ENCODE measurements at regions not wholly inside any gene's neighbourhood (a gene's known extent, or its start where the extent isn't known, plus 50 kb on each side); places are given as distances from the start of the nearest gene placed in this dataset.

GRCh38 chr13:67859904-67860303, 629.8 kb upstream of the PCDH9 start:
- no peak for FAIRE-seq

GRCh38 chr13:67857581-67858310, 627.6 kb upstream of the PCDH9 start:
- DNase-seq (ENCODE audit: low spot score) (no peak), FAIRE-seq (no peak)

More at GRCh38 chr13:67859904-67860303, 629.8 kb upstream of the PCDH9 start:
- DNase-seq (ENCODE audit: low spot score): no peak

- DNase-seq (ENCODE audit: low spot score) (no peak), FAIRE-seq (no peak)
These were observed 626.8 kb upstream of the PCDH9 start for GRCh38 chr13:67856955-67857354.

- no peak for DNase-seq (ENCODE audit: low spot score)
- no peak for FAIRE-seq
These were observed 625.7 kb upstream of the PCDH9 start for GRCh38 chr13:67855741-67856238.

- no peak for DNase-seq (ENCODE audit: low spot score)
- FAIRE-seq: no peak
These were observed 624.9 kb upstream of the PCDH9 start for GRCh38 chr13:67854990-67855389.

- DNase-seq (ENCODE audit: low spot score) (no peak), FAIRE-seq (no peak)
These were observed 614.4 kb upstream of the PCDH9 start for GRCh38 chr13:67844574-67844973.

GRCh38 chr13:67841071-67841470, 610.9 kb upstream of the PCDH9 start:
- DNase-seq (ENCODE audit: low spot score) (no peak), FAIRE-seq (no peak)

- FAIRE-seq (no peak), DNase-seq (ENCODE audit: low spot score) (no peak)
These were observed 603.4 kb upstream of the PCDH9 start for GRCh38 chr13:67833564-67833963.

GRCh38 chr13:67829641-67830040, 599.5 kb upstream of the PCDH9 start:
- DNase-seq (ENCODE audit: low spot score) (no peak), FAIRE-seq (no peak)

- DNase-seq (ENCODE audit: low spot score) (no peak), FAIRE-seq (no peak)
These were observed 597.9 kb upstream of the PCDH9 start for GRCh38 chr13:67827992-67828391.

GRCh38 chr13:67821606-67822005, 591.5 kb upstream of the PCDH9 start:
- FAIRE-seq (no peak), DNase-seq (ENCODE audit: low spot score) (no peak)

- no peak for DNase-seq (ENCODE audit: low spot score)
- no peak for FAIRE-seq
These were observed 576.7 kb upstream of the PCDH9 start for GRCh38 chr13:67806796-67807195.

- FAIRE-seq (no peak), DNase-seq (ENCODE audit: low spot score) (no peak)
These were observed 573.0 kb upstream of the PCDH9 start for GRCh38 chr13:67803118-67803517.

- no peak for DNase-seq (ENCODE audit: low spot score)
- no peak for FAIRE-seq
These were observed 562.1 kb upstream of the PCDH9 start for GRCh38 chr13:67792151-67792676.

- DNase-seq (ENCODE audit: low spot score) (no peak), FAIRE-seq (no peak)
These were observed 560.9 kb upstream of the PCDH9 start for GRCh38 chr13:67791047-67791446.

GRCh38 chr13:67776151-67776550, 546.0 kb upstream of the PCDH9 start:
- no peak for FAIRE-seq
- no peak for DNase-seq (ENCODE audit: low spot score)

- no peak for DNase-seq (ENCODE audit: low spot score)
- FAIRE-seq: no peak
These were observed 545.2 kb upstream of the PCDH9 start for GRCh38 chr13:67775359-67775758.

- no peak for DNase-seq (ENCODE audit: low spot score)
These were observed 542.8 kb upstream of the PCDH9 start for GRCh38 chr13:67772807-67773453.

GRCh38 chr13:67771106-67771505, 541.0 kb upstream of the PCDH9 start:
- FAIRE-seq: no peak
- DNase-seq (ENCODE audit: low spot score): no peak

More at GRCh38 chr13:67772807-67773453, 542.8 kb upstream of the PCDH9 start:
- FAIRE-seq: no peak

- no peak for DNase-seq (ENCODE audit: low spot score)
- FAIRE-seq: no peak
These were observed 539.8 kb upstream of the PCDH9 start for GRCh38 chr13:67769987-67770341.

- FAIRE-seq: no peak
These were observed 539.2 kb upstream of the PCDH9 start for GRCh38 chr13:67769063-67769986.

GRCh38 chr13:67763984-67764383, 533.8 kb upstream of the PCDH9 start:
- FAIRE-seq (no peak), DNase-seq (ENCODE audit: low spot score) (no peak)

More at GRCh38 chr13:67769063-67769986, 539.2 kb upstream of the PCDH9 start:
- DNase-seq (ENCODE audit: low spot score): no peak
